Panc1 (cell line): ENCODE measurements at regions not wholly inside any gene's neighbourhood (a gene's known extent, or its start where the extent isn't known, plus 50 kb on each side); places are given as distances from the start of the nearest gene placed in this dataset.

Experiments
- CTCF ChIP-seq: fragments of 450-650 bp; IDR thresholded peaks from 2 replicates; pipeline ENCODE4 v1.5.1; 2017; ENCODE audit warnings: mild to moderate bottlenecking
- POLR2AphosphoS5 ChIP-seq: IDR thresholded peaks from 2 replicates; pipeline ENCODE4 v1.6.1; 2012; ENCODE audit warnings: mild to moderate bottlenecking, low read depth, low read length, moderate library complexity
- REST ChIP-seq, 2 experiments: IDR thresholded peaks; 2 replicates each; pipeline ENCODE4 v1.6.1; 2011 to 2012; ENCODE audit warnings: low read depth in 2 of 2, control low read depth in 1 of 2, low read length in 1 of 2, mild to moderate bottlenecking in 1 of 2, moderate library complexity in 1 of 2; ENCODE audit not compliant: insufficient read depth in 1 of 2
- SIN3A ChIP-seq: IDR thresholded peaks from 2 replicates; pipeline ENCODE4 v1.6.1; 2012; ENCODE audit warnings: low read depth, mild to moderate bottlenecking, low read length, moderate library complexity, borderline replicate concordance; ENCODE audit not compliant: insufficient read depth

- TF ChIP-seq CTCF = no peak
- no peak for TF ChIP-seq POLR2AphosphoS5
- no peak for TF ChIP-seq REST (IDR thresholded peaks at IDR 0.05; ENCODE audit: insufficient read depth in 1 of 2, low read depth in 2 of 2, low read length in 1 of 2)
- no peak for TF ChIP-seq SIN3A
Observed at GRCh38 chr22:22043296-22044078, 60.9 kb upstream of the TOP3B start.
